ENCODE measurements at regions not wholly inside any gene's neighbourhood (a gene's known extent, or its start where the extent isn't known, plus 50 kb on each side); places are given as distances from the start of the nearest gene placed in this dataset.
"Not testable (repeated sequence)": the region's sequence is repeated elsewhere in the genome, so short reads cannot be mapped to it uniquely, and the experiment has no call there.

GRCh38 chr13:38072696-38073095 lies 203.1 kb upstream of the TRPC4 start:
- no peak overlapping the region for H3K4me3 ChIP-seq (ENCODE audit: low read length)
- TF ChIP-seq, protein P1, sequence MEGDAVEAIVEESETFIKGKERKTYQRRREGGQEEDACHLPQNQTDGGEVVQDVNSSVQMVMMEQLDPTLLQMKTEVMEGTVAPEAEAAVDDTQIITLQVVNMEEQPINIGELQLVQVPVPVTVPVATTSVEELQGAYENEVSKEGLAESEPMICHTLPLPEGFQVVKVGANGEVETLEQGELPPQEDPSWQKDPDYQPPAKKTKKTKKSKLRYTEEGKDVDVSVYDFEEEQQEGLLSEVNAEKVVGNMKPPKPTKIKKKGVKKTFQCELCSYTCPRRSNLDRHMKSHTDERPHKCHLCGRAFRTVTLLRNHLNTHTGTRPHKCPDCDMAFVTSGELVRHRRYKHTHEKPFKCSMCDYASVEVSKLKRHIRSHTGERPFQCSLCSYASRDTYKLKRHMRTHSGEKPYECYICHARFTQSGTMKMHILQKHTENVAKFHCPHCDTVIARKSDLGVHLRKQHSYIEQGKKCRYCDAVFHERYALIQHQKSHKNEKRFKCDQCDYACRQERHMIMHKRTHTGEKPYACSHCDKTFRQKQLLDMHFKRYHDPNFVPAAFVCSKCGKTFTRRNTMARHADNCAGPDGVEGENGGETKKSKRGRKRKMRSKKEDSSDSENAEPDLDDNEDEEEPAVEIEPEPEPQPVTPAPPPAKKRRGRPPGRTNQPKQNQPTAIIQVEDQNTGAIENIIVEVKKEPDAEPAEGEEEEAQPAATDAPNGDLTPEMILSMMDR (IDR thresholded peaks at IDR 0.05; ENCODE audit: insufficient read depth, low read depth, low read length, missing control alignments) = no peak
- DNase-seq (ENCODE audit: low read depth) = no peak

DNA sequence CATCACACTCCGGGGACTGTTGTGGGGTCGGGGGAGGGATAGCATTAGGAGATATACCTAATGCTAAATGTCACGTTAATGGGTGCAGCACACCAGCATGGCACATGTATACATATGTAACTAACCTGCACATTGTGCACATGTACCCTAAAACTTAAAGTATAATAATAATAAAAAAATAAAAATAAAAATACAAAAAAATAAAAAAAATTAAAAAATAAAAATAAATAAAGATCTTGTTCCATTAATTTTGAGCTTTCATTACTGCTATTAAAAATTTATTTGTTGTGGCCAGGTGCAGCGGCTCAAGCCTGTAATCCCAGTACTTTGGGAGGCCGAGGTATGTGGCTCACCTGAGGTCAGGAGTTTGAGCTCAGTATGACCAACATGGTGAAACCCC lies 201.8 kb upstream of the TRPC4 start:
- H3K4me3 ChIP-seq (ENCODE audit: low read length); DNase-seq (ENCODE audit: low read depth): not testable (repeated sequence)

GRCh38 chr13:38053896-38054295 lies 184.3 kb upstream of the TRPC4 start:
- no peak overlapping the region for H3K4me3 ChIP-seq (ENCODE audit: low read length)
- TF ChIP-seq, protein P1 (IDR thresholded peaks at IDR 0.05; ENCODE audit: insufficient read depth, low read depth, low read length, missing control alignments) = no peak

DNA sequence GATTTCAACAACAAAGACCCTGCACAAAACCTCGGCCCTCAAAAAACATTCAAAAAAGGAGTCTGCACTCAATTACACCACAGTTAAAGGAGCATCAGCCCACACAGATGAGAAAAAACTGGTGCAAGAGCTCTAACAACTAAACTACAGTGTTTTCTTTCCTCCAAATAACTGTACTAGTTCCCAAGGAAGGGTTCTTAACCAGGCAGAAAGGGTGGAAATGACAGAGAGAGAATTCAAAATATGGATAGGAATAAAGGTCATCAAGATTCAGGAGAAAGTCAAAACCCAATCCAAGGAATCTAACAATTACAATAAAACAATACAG lies 176.4 kb upstream of the TRPC4 start:
- TF ChIP-seq, protein P1 (IDR thresholded peaks at IDR 0.05; ENCODE audit: insufficient read depth, low read depth, low read length, missing control alignments) = no peak
- no peak overlapping the region for H3K4me3 ChIP-seq (ENCODE audit: low read length)
- no peak for DNase-seq (ENCODE audit: low read depth)

More at GRCh38 chr13:38053896-38054295, 184.3 kb upstream of the TRPC4 start:
- peak; percentile 46 for DNase-seq (ENCODE audit: low read depth)

GRCh38 chr13:38045278-38046048 lies 175.9 kb upstream of the TRPC4 start:
- no peak overlapping the region for H3K4me3 ChIP-seq (ENCODE audit: low read length)
- peak; percentile 64 for DNase-seq (ENCODE audit: low read depth)
- TF ChIP-seq, protein P1 (IDR thresholded peaks at IDR 0.05; ENCODE audit: insufficient read depth, low read depth, low read length, missing control alignments) = peak; percentile 77

DNA sequence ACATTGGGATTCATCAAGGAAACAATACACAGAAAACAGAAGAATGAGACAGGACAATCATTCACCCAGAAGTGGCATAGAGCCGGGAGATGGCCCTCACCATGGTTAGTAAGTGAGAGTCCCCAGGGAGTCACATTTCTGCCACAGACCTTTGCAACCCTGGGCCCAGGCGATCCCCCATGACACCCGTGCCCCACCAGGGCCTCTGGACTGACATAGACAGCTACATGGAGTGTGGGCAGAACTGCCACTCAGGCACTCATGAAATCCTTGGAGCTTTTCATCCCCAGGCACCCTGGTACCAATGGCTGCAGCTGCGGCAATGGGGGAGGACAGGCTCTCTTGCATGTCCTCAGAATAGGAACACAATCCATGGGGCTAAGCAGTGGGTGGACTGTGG lies 174.5 kb upstream of the TRPC4 start:
- H3K4me3 ChIP-seq (ENCODE audit: low read length) = no peak overlapping the region
- no peak for DNase-seq (ENCODE audit: low read depth)
- TF ChIP-seq, protein P1 (IDR thresholded peaks at IDR 0.05; ENCODE audit: insufficient read depth, low read depth, low read length, missing control alignments) = no peak

DNA sequence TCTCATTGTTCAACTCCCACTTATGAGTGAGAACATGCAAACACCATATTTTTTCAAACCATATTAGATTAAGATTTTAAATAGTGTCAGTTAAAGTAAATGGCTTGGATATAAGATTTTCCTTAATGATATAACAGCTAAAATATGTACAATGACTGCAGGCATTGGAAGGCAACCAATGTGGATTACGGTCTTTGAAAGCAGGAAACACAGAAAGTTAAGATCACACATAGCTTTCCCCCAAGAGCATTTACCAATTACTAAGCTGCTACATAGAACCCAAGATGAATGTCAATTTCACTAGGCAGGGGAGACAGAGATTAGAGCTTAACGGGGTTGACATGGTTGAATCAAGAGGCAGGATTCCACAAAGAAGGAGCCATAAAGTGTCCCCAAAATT lies 173.2 kb upstream of the TRPC4 start:
- TF ChIP-seq, protein P1 (IDR thresholded peaks at IDR 0.05; ENCODE audit: insufficient read depth, low read depth, low read length, missing control alignments) = no peak
- no peak for DNase-seq (ENCODE audit: low read depth)
- H3K4me3 ChIP-seq (ENCODE audit: low read length) = no peak overlapping the region

Data from epithelial cell of esophagus (primary cell).